Activated CD8-positive, alpha-beta T cell treated with anti-CD3 and anti-CD28 coated beads, Interleukin-2, amount 10 ng/mL, durations not matched to agents 7 days and 5 days (primary cell): ENCODE measurements at regions not wholly inside any gene's neighbourhood (a gene's known extent, or its start where the extent isn't known, plus 50 kb on each side); places are given as distances from the start of the nearest gene placed in this dataset.

Experiments used
- ATAC-seq: fragments of 150-1000 bp; cut with Tn5 transposase; one replicate; pipeline ENCODE4 v1.10.0; 2021; ENCODE audit warnings: moderate library complexity
- CTCF ChIA-PET: fragments of 350-600 bp; sonication (Branson Sonifier 250); formaldehyde crosslinking; loops from one replicate; lab custom pipeline; 2021; ENCODE audit warnings: antibody characterized with exemption; lab: Charles Lee
- POLR2A ChIA-PET: fragments of 350-600 bp; sonication (Branson Sonifier 250); formaldehyde crosslinking; loops from one replicate; lab custom pipeline; 2021; ENCODE audit warnings: antibody characterized with exemption; lab: Charles Lee
- DNase-seq: peaks from one replicate; pipeline ENCODE4 v3.0.0-alpha.2; 2020
- H3K27ac Mint-ChIP-seq: one replicate; pipeline ENCODE4 v1.8.0; 2021; ENCODE audit warnings: mild to moderate bottlenecking, mixed read lengths
- H3K27me3 Mint-ChIP-seq: one replicate; pipeline ENCODE4 v1.8.0; 2021; ENCODE audit warnings: low read depth, mixed read lengths
- H3K36me3 Mint-ChIP-seq: one replicate; pipeline ENCODE4 v1.8.0; 2021; ENCODE audit warnings: low read depth, mixed read lengths
- H3K4me1 Mint-ChIP-seq: one replicate; pipeline ENCODE4 v1.8.0; 2021; ENCODE audit warnings: low read depth, mixed read lengths
- H3K4me3 Mint-ChIP-seq: one replicate; pipeline ENCODE4 v1.8.0; 2021; ENCODE audit warnings: mild to moderate bottlenecking, mixed read lengths
- H3K9me3 Mint-ChIP-seq: one replicate; pipeline ENCODE4 v1.8.0; 2022; ENCODE audit warnings: mixed read lengths; ENCODE audit not compliant: insufficient read depth

DNA sequence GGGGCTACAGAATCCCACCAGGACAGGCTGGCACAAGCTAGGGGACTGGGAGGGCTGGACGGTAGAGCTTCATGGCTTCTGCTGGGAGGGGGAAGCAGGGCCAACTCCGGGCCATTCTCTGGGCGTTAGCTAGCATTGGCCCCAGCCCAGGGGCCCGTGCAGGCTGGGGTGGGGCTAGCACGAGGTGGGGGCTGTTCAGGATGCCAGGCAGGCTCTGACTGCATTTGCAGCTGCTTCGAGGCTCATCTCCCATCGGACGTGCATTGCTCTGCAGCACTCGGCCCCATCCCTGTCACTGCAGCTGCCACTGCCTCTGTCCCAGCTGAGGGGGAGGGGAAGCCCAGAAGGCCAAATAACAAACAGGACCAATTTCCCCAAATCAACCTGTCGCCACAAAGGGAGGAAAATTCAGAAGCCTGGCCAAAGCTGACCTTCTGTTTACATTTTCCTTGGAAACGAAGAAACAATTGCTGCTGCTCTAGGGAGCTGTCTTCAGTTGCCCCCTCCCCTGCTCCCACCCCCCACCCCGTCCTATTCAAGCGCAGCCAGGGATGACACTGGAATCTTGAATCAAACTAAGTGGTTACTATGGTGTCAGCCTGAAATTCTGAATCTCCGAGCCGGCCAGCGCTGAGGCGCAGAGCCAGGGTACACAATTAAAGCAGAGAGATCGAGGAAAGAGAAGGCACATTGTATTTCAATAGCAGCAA lies 138.8 kb upstream of the PRR20G start:
- H3K9me3 Mint-ChIP-seq, result no peaks in the 10 kb centered on the region
- peaks cover 22% of the 10 kb centered on the region for H3K27me3 Mint-ChIP-seq
- ChIA-PET CTCF (no interaction called here), POLR2A (no interaction called here)
- ATAC-seq (no peak), DNase-seq (no peak)
- H3K4me3 Mint-ChIP-seq, result no peak overlapping the region
- H3K27ac Mint-ChIP-seq, result no peak overlapping the region
- H3K4me1 Mint-ChIP-seq, result no peaks in the 10 kb centered on the region
- H3K36me3 Mint-ChIP-seq, result no peaks in the 10 kb centered on the region

GRCh38 chr3:127425505-127426443 lies 137.9 kb upstream of the PRR20G start:
- ATAC-seq (no peak), DNase-seq (no peak)
- CTCF ChIA-PET, result no interaction called here
- Mint-ChIP-seq H3K9me3 (no peaks in the 10 kb centered on the region), H3K4me1 (no peaks in the 10 kb centered on the region), H3K27ac (no peak overlapping the region), H3K4me3 (no peak overlapping the region), H3K36me3 (no peaks in the 10 kb centered on the region), H3K27me3 (peaks cover 18% of the 10 kb centered on the region)
- POLR2A ChIA-PET, result no interaction called here

DNA sequence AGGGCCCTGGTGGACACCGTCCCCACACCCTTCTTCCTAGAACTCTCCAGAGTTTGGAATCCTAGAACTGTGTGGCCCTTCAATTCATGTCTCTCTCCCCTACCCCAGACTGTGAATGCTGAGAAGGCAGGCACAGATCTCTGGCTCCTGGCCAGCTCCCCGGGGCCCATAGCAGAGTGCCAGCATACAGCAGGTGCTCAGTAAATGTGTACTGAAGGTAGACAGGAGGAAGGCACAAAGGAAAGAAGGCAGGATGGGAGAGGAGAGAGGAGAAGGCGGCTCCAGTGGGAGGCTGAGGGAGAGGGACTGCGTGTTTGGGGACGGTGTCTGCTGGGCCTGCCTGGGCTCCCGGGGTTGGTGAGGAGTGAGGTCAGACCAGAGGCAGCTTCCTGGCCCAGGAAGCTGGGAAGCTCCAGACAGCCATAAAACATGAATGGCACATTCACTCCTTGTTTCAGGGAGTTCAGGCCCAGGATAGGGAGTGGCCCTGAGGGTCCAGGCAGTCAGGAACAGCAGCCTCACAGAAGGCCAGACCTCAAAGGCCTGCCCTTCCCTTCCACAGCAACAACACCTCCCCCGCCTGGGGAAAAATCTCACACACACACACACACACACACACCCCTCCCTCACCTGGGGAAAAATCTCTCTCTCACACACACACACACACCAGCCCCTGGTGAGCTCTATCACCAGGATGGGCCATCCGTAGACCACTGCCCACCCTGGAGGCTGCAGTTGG lies 137.1 kb upstream of the PRR20G start:
- no peaks in the 10 kb centered on the region for H3K4me1 Mint-ChIP-seq
- H3K9me3 Mint-ChIP-seq, result no peaks in the 10 kb centered on the region
- ChIA-PET CTCF (no interaction called here), POLR2A (no interaction called here)
- ATAC-seq (no peak), DNase-seq (no peak)
- H3K4me3 Mint-ChIP-seq, result no peak overlapping the region
- no peaks in the 10 kb centered on the region for H3K36me3 Mint-ChIP-seq
- H3K27me3 Mint-ChIP-seq, result peaks cover 18% of the 10 kb centered on the region
- no peak overlapping the region for H3K27ac Mint-ChIP-seq

DNA sequence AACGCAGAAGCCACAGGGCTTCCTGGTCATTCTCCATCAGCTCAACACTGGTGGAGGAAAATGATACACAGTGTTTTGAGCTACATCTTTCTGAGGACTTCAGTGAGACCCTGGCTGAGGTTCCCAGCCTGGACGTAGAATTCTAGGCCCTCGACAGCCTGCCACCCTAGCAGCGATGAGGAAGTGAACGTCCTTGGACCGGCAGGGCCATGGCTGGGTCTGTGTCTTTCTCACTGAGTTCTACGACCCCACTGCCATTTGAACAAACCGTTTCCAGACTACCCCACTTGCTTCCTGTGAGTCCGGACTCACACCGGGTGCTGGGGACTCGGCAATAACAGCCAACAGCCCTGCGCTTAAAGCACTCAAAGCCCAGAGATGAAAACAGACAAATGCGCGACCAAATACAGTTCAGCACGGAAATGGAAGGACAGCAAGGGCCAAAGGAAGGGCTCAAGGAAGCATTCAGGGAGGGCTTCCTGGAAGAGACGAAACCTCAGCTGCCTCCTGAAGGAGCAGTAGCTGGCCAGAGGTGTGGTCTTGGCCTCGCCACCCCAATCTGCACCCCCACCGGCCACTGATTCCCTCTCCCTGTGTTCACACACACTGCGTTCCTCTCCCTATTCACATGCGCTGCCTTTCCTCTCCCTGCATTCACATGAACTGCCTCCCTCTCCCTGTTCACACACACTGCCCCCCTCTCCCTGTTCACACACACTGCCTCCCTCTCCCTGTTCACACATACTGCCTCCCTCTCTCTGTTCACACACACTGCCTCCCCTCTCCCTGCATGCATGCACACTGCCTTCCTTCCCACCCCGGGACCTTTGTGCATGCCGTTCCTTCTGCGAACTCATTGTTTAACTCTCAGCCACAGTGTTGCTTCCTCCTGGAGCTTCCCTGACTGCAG lies 136.3 kb upstream of the PRR20G start:
- ATAC-seq (no peak), DNase-seq (no peak)
- H3K4me1 Mint-ChIP-seq, result no peaks in the 10 kb centered on the region
- H3K9me3 Mint-ChIP-seq, result no peaks in the 10 kb centered on the region
- H3K36me3 Mint-ChIP-seq, result no peaks in the 10 kb centered on the region
- H3K4me3 Mint-ChIP-seq, result no peak overlapping the region
- H3K27me3 Mint-ChIP-seq, result peaks cover 22% of the 10 kb centered on the region
- POLR2A ChIA-PET, result no interaction called here
- CTCF ChIA-PET, result no interaction called here
- no peak overlapping the region for H3K27ac Mint-ChIP-seq

DNA sequence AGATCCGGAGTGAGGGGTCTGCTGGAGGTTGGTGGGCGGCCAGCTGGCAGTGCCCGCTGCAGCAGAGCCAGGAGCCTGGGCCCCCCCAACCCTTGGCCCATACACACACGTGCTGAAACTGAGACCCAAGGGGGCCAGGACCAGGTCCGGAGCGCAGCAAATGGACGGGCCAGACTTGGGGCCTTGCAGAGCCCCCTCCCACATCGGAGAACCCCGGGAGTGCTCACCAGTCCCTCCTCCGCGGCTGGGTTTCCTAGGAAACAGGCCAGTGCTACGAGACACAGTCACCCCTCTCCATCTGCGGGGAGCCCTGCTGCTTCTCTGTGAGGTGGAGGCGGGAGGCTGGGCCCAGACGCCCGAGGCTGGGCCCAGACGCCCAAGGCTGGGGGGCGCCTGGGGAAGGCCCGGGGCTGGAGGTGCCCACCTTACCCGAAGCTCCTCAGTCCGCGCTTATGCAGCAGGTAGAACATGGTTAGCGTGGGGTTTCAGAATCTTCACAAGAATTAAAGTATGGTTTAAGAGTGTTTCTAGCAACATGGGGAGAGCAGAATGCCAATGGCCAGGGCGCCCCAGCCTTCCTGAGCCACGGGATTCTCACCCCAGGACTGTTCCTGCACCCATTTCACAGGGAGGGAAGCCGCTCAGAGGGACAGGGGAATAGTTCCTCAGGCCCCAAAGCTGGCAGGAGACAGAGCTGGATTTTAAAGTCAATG lies 135.0 kb upstream of the PRR20G start:
- no peaks in the 10 kb centered on the region for H3K9me3 Mint-ChIP-seq
- DNase-seq, result no peak
- POLR2A ChIA-PET, result no interaction called here
- no peak overlapping the region for H3K27ac Mint-ChIP-seq
- ATAC-seq, result no peak
- H3K4me3 Mint-ChIP-seq, result no peak overlapping the region
- CTCF ChIA-PET, result no interaction called here
- no peaks in the 10 kb centered on the region for H3K4me1 Mint-ChIP-seq
- no peaks in the 10 kb centered on the region for H3K36me3 Mint-ChIP-seq
- peaks cover 22% of the 10 kb centered on the region for H3K27me3 Mint-ChIP-seq

- H3K27ac Mint-ChIP-seq, result no peak overlapping the region
- DNase-seq (no peak), ATAC-seq (no peak)
- H3K4me3 Mint-ChIP-seq, result no peak overlapping the region
- peaks cover 25% of the 10 kb centered on the region for H3K27me3 Mint-ChIP-seq
- POLR2A ChIA-PET, result no interaction called here
- H3K36me3 Mint-ChIP-seq, result no peaks in the 10 kb centered on the region
- no peaks in the 10 kb centered on the region for H3K9me3 Mint-ChIP-seq
- no peaks in the 10 kb centered on the region for H3K4me1 Mint-ChIP-seq
- CTCF ChIA-PET, result no interaction called here
These were observed 134.3 kb upstream of the PRR20G start for GRCh38 chr3:127421943-127422662.

GRCh38 chr3:127420829-127421228 lies 133.0 kb upstream of the PRR20G start:
- no peaks in the 10 kb centered on the region for H3K9me3 Mint-ChIP-seq
- ChIA-PET POLR2A (no interaction called here), CTCF (no interaction called here)
- DNase-seq (no peak), ATAC-seq (no peak)
- no peaks in the 10 kb centered on the region for H3K4me1 Mint-ChIP-seq
- H3K4me3 Mint-ChIP-seq, result no peak overlapping the region
- no peak overlapping the region for H3K27ac Mint-ChIP-seq
- H3K27me3 Mint-ChIP-seq, result peaks cover 32% of the 10 kb centered on the region
- H3K36me3 Mint-ChIP-seq, result no peaks in the 10 kb centered on the region

DNA sequence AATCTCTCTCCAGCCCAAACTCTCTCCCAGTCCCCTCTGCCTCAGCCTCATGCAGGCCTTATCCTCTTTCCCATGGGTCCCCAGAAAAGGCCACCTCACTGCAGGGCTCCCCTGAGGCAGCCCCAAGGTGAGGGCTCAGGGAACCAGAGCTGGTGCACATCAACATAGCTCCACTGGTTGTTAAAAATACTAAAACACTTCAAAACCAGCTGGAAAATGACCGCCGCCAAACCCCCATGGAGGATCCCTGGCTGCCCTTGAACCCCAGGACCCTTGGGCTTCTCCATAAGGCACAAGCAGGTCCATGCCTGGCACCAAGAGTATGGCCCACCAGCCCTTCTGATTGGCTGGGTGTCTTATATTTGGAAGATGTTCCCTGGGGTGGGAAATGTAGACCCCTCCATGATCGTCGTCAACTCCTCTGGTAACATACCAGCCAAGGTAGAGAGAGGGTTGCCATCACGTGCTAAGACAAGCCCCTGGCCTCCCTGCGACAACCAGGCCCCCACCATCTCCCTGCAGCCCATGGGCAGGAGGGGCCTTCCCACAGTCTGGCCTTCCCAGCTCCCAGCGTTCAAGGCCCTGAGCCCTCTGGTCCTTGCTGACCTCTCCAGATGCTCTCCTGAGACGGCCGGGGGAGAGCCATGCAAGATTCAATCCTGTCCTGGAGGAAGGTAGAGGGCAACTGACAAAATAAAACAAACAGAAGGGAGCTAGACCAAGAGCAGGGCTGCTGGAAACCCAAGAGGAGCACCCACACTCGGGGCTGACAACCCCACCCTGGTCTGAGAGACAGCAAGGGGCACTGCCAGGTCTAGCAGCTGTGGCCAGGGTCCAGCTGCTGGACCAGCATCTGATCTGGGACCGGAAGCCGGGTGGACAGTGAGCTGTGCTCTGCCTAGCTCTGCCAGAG lies 132.1 kb upstream of the PRR20G start:
- no peak for ATAC-seq
- Mint-ChIP-seq H3K27me3 (peaks cover 33% of the 10 kb centered on the region), H3K27ac (no peak overlapping the region), H3K36me3 (no peaks in the 10 kb centered on the region), H3K4me3 (no peak overlapping the region), H3K9me3 (no peaks in the 10 kb centered on the region), H3K4me1 (no peaks in the 10 kb centered on the region)
- POLR2A ChIA-PET, result no interaction called here
- CTCF ChIA-PET, result no interaction called here
- no peak for DNase-seq

DNA sequence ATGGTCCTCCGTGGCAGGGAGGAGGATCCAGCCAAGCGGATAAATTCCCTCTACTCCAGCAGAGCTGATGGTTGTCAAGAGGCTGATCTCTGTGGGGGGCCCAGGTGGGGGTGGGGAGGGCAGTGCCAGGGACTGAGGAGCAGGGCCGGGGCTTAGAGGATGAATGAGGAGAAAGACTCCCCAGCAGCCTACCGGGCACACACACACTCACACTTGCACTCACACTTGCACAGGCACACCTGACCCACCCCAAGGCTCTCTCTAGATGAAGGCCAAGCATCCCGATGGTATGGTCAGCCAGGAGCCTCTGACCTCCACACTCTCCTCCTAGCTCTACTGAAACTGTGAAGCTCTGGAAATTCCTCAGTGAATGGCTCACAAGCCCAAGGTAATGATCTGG lies 131.3 kb upstream of the PRR20G start:
- no peak for ATAC-seq

More for the DNA sequence above, 131.3 kb upstream of the PRR20G start:
- Mint-ChIP-seq H3K4me3 (no peak overlapping the region), H3K4me1 (no peaks in the 10 kb centered on the region), H3K27ac (no peak overlapping the region), H3K36me3 (no peaks in the 10 kb centered on the region), H3K9me3 (no peaks in the 10 kb centered on the region), H3K27me3 (peaks cover 33% of the 10 kb centered on the region)
- no peak for DNase-seq
- POLR2A ChIA-PET, result no interaction called here
- CTCF ChIA-PET, result no interaction called here
